Liver (tissue), 8 donors: ENCODE measurements at regions not wholly inside any gene's neighbourhood (a gene's known extent, or its start where the extent isn't known, plus 50 kb on each side); places are given as distances from the start of the nearest gene placed in this dataset.

Source experiments
- DNase-seq: peaks from one replicate; pipeline ENCODE4 v3.0.0-alpha.2; 2017; ENCODE audit warnings: low spot score
- H3K27ac ChIP-seq, 2 donors: one replicate each; pipeline ENCODE4 v1.7.0; 2013; ENCODE audit warnings: inconsistent platforms in 2 of 2, low read length in 2 of 2, control low read depth in 1 of 2, low read depth in 1 of 2, mild to moderate bottlenecking in 1 of 2
- H3K27me3 ChIP-seq, 4 donors: one replicate each; pipeline versions ENCODE4 v1.6.1 to v1.7.0; 2013; ENCODE audit warnings: low read length in 3 of 4, inconsistent platforms in 1 of 4, mild to moderate bottlenecking in 1 of 4, moderate library complexity in 1 of 4; ENCODE audit not compliant: control insufficient read depth in 4 of 4, insufficient read depth in 4 of 4
- H3K36me3 ChIP-seq, 4 donors: one replicate each; pipeline versions ENCODE4 v1.6.1 to v1.7.0; 2013; ENCODE audit warnings: low read length in 3 of 4, mild to moderate bottlenecking in 3 of 4, low read depth in 1 of 4, moderate library complexity in 1 of 4; ENCODE audit not compliant: control insufficient read depth in 4 of 4, insufficient read depth in 3 of 4
- H3K4me1 ChIP-seq, 4 donors: one replicate each; pipeline versions ENCODE4 v1.6.1 to v1.7.0; 2013; ENCODE audit warnings: low read length in 3 of 4, mild to moderate bottlenecking in 3 of 4, moderate library complexity in 1 of 4; ENCODE audit not compliant: control insufficient read depth in 4 of 4, insufficient read depth in 4 of 4
- H3K4me3 ChIP-seq, 3 donors: one replicate each; pipeline versions ENCODE4 v1.6.1 to v1.7.0; 2013; ENCODE audit warnings: low read length in 3 of 3, control low read depth in 1 of 3, low read depth in 1 of 3, mild to moderate bottlenecking in 1 of 3
- H3K9ac ChIP-seq, 2 donors: one replicate each; pipeline ENCODE4 v1.7.0; 2013; ENCODE audit warnings: low read length in 2 of 2, mild to moderate bottlenecking in 2 of 2, moderate library complexity in 2 of 2, control low read depth in 1 of 2, low read depth in 1 of 2
- H3K9me3 ChIP-seq, 4 donors: one replicate each; pipeline versions ENCODE4 v1.6.1 to v1.7.0; 2013; ENCODE audit warnings: low read length in 3 of 4; ENCODE audit not compliant: control insufficient read depth in 4 of 4
- ATF3 ChIP-seq: IDR thresholded peaks from 2 replicates; pipeline ENCODE4 v1.6.1; 2016; ENCODE audit warnings: antibody characterized with exemption
- CTCF ChIP-seq: fragments of 150-350 bp; IDR thresholded peaks from 2 replicates; pipeline ENCODE4 v1.5.1; 2017; ENCODE audit warnings: improper control_type of control experiment, low read depth, low read length; ENCODE audit not compliant: missing input control
- FOXA1 ChIP-seq: IDR thresholded peaks from 2 replicates; pipeline ENCODE4 v1.6.1; 2016; ENCODE audit warnings: antibody characterized with exemption
- FOXA2 ChIP-seq: IDR thresholded peaks from 2 replicates; pipeline ENCODE4 v1.6.1; 2016; ENCODE audit warnings: antibody characterized with exemption
- GABPA ChIP-seq, 2 donors: IDR thresholded peaks in 1 of 2; conservative IDR thresholded peaks in 1 of 2; 2 replicates each; pipeline ENCODE4 v1.6.1; 2016; ENCODE audit warnings: antibody characterized with exemption in 2 of 2, mild to moderate bottlenecking in 1 of 2, moderate library complexity in 1 of 2
- HNF4A ChIP-seq, 2 donors: conservative IDR thresholded peaks; 2 replicates each; pipeline ENCODE4 v1.6.1; 2016; ENCODE audit warnings: antibody characterized with exemption in 2 of 2, mild to moderate bottlenecking in 2 of 2
- JUND ChIP-seq, 2 donors: IDR thresholded peaks; 2 replicates each; pipeline ENCODE4 v1.6.1; 2016; ENCODE audit warnings: antibody characterized with exemption in 2 of 2
- MAX ChIP-seq: IDR thresholded peaks from 2 replicates; pipeline ENCODE4 v1.6.1; 2016; ENCODE audit warnings: antibody characterized with exemption
- NR2F2 ChIP-seq: IDR thresholded peaks from 2 replicates; pipeline ENCODE4 v1.6.1; 2016; ENCODE audit warnings: antibody characterized with exemption
- RAD21 ChIP-seq, 2 donors: IDR thresholded peaks; 2 replicates each; pipeline ENCODE4 v1.6.1; 2016; ENCODE audit warnings: antibody characterized with exemption in 2 of 2, mild to moderate bottlenecking in 2 of 2
- YY1 ChIP-seq: IDR thresholded peaks from 2 replicates; pipeline ENCODE4 v1.6.1; 2016; ENCODE audit warnings: antibody characterized with exemption, mild to moderate bottlenecking
- WGBS: extraction: QIAGEN DNeasy Blood & Tissue Kit; methylation state at CpG from one replicate; pipeline ENCODE4 v1.1.7; 2013; 5-methylcytosine and 5-hydroxymethylcytosine counted together
- donor health status: healthy.
- donor health status: healthy.
- donor health status: healthy.
- donor health status: healthy.
- donor health status: healthy.

GRCh38 chr2:204321027-204321800, 224.1 kb upstream of the PARD3B start:
- no peak for TF ChIP-seq ATF3
- no peak for TF ChIP-seq YY1
- TF ChIP-seq JUND (IDR thresholded peaks at IDR 0.05), result no peak
- TF ChIP-seq FOXA2, result no peak
- TF ChIP-seq HNF4A (conservative IDR thresholded peaks at IDR 0.05), result no peak
- TF ChIP-seq FOXA1, result no peak
- TF ChIP-seq CTCF, result no peak
- no peak for TF ChIP-seq MAX
- no peak for TF ChIP-seq GABPA (IDR thresholded peaks at IDR 0.05 in 1 of 2, conservative IDR thresholded peaks at IDR 0.05 in 1 of 2)
- no peaks in the 10 kb centered on the region for H3K4me1 ChIP-seq

GRCh38 chr2:204321910-204322751, 223.1 kb upstream of the PARD3B start:
- Histone ChIP-seq H3K27ac (peak overlapping the region in 1 of 2 donors; percentile 29), H3K4me3 (no peak overlapping the region), H3K36me3 (no peaks in the 10 kb centered on the region), H3K4me1 (no peaks in the 10 kb centered on the region), H3K9me3 (no peaks in the 10 kb centered on the region), H3K27me3 (no peaks in the 10 kb centered on the region), H3K9ac (no peak overlapping the region)
- WGBS, result 68% methylated on average over 9 of the region's 9 CpGs
- TF ChIP-seq GABPA (IDR thresholded peaks at IDR 0.05 in 1 of 2, conservative IDR thresholded peaks at IDR 0.05 in 1 of 2), result peak in 1 of 2 donors; percentile 29
- TF ChIP-seq JUND (IDR thresholded peaks at IDR 0.05), result peak in 1 of 2 donors; percentile 31
- TF ChIP-seq MAX, result no peak
- peak; percentile 57 for TF ChIP-seq NR2F2
- no peak for DNase-seq

More at GRCh38 chr2:204321027-204321800, 224.1 kb upstream of the PARD3B start:
- peak overlapping the region in 1 of 2 donors; percentile 9 for H3K9ac ChIP-seq
- no peaks in the 10 kb centered on the region for H3K9me3 ChIP-seq
- DNase-seq, result no peak
- no peaks in the 10 kb centered on the region for H3K27me3 ChIP-seq
- H3K4me3 ChIP-seq, result no peak overlapping the region
- H3K36me3 ChIP-seq, result no peaks in the 10 kb centered on the region
- 91% methylated on average over 10 of the region's 10 CpGs for WGBS
- no peak overlapping the region for H3K27ac ChIP-seq

GRCh38 chr2:204325468-204325867, 219.8 kb upstream of the PARD3B start:
- Histone ChIP-seq H3K4me1 (no peaks in the 10 kb centered on the region), H3K9me3 (no peaks in the 10 kb centered on the region), H3K9ac (no peak overlapping the region), H3K27ac (no peak overlapping the region), H3K27me3 (no peaks in the 10 kb centered on the region), H3K36me3 (no peaks in the 10 kb centered on the region), H3K4me3 (no peak overlapping the region)
- DNase-seq, result peak; percentile 48
- TF ChIP-seq YY1, result no peak
- TF ChIP-seq CTCF, result peak; percentile 94
- peak; percentile 99 to 100 for TF ChIP-seq RAD21 (IDR thresholded peaks at IDR 0.05)
- WGBS, result 14% methylated on average over 7 of the region's 7 CpGs
